NCI-H526 (cell line): ENCODE measurements at regions not wholly inside any gene's neighbourhood (a gene's known extent, or its start where the extent isn't known, plus 50 kb on each side); places are given as distances from the start of the nearest gene placed in this dataset.
"Not testable (repeated sequence)": the region's sequence is repeated elsewhere in the genome, so short reads cannot be mapped to it uniquely, and the experiment has no call there.

Source experiments
- DNase-seq, 2 experiments: peaks; one replicate each; lab custom pipeline; 2025; lab: John Stamatoyannopoulos, UW

DNA sequence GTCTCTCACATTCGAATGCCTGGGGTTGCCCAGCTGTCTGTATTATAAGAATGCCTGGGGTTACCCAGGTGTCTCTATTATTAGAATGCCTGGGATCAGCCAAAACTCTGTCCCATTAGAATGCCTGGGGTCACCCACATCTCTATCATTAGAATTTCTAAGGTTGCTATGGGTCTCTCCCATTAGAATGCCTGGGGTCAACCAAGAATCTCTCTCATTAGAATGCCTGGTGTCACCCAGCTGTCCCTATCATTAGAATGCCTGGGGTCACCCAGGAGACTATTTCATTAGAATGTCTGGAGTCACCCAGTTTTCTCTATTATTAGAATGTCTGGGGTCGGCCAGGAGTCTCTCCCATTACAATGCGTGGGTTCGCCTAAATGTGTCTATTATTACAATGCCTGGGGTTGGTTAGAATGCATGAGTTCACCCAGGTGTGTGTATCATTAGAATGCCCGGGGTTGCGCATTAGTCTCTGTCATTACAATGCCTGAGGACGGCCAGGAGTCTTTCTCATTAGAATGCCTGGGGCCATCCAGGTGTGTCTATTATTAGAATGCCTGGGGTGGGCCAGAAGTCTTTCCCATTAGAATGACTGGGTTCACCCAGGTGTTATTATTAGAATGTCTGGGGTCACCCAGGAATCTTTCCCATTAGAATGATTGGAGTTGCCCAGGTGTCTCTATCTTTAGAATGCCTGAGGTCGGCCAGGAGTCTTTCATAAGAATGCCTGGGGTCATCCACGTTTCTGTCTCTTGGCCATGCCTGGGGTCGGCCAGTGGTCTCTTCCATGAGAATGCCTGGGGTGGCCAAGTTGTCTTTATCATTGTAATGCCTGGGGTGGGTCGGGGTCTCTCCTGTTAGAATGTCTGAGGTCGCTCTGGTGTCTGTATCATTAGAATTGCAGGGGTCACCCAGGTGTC lies 59.6 kb downstream of the RNF187 start:
- no peak for DNase-seq

DNA sequence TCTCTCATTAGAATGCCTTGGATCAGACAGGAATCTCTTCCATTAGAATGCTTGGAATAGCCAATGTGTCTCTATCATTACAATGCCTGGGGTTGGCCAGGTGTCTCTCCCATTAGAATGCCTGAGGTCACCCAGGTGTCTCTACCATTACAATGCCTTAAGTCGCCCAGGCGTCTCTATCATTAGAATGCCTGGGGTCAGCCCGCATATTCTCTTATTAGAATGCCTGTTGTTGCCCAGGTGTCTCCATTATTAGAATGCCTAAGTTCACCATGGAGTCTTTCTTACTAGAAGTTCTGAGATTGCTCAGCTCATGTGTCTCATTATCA lies 60.2 kb downstream of the RNF187 start:
- DNase-seq: no peak

DNA sequence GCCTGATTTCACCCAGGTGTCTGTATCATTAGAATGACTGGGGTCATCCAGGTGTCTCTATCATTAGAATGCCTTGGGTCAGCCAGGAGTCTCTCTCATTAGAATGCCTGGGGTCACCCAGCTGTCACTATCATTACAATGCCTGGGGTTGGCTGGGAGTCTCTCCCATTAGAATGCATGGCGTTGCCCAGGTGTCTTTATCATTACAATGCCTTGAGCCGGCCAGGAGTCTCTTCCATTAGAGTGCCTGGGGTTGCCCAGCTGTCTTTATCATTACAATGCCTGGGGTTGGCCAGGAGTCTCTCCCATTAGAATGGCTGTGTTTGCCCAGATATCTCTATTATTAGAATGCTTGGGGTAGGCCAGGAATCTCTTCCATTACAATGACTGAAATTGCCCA lies 61.6 kb downstream of the RNF187 start:
- no peak for DNase-seq

DNA sequence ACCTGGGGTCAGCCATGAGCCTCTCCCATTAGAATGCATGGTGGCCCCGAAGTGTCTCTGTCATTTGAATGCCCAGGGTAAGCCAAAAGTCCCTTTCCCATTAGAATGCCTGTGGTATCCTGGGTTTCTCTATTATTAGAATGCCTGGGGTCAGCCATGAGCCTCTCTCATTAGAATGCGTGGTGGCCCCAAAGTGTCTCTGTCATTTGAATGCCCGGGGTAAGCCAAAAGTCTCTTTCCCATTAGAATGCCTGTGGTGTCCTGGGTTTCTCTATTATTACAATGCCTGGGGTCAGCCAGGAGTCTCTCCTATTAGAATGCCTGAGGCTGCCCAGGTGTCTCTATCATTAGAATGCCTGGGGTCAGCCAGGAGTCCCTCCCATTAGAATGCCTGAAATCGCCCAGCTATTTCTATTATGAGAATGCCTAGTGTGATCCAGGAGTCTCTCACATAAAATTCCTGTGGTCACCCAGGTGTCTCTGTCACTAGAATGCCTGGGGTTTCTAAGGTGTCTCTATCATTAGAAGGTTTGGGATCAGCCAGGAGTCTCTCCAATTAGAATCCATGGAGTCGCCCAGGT lies 65.5 kb downstream of the RNF187 start:
- no peak for DNase-seq

DNA sequence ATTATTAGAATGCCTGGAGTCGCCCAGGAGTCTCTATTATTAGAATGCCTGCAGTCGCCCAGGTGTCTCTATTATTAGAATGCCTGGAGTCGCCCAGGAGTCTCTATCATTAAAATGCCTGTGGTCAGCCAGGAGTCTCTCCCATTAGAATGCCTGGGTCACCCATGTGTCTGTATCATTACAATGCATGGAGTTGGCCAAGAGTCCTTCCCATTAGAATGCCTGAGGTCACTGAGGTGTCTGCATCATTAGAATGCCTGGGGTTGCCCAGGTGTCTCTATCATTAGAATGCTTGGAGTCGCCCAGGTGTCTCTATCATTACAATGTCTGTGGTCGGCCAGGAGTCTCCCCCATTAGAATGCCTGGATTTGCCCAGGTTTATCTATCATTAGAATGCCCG lies 66.9 kb downstream of the RNF187 start:
- DNase-seq: no peak

DNA sequence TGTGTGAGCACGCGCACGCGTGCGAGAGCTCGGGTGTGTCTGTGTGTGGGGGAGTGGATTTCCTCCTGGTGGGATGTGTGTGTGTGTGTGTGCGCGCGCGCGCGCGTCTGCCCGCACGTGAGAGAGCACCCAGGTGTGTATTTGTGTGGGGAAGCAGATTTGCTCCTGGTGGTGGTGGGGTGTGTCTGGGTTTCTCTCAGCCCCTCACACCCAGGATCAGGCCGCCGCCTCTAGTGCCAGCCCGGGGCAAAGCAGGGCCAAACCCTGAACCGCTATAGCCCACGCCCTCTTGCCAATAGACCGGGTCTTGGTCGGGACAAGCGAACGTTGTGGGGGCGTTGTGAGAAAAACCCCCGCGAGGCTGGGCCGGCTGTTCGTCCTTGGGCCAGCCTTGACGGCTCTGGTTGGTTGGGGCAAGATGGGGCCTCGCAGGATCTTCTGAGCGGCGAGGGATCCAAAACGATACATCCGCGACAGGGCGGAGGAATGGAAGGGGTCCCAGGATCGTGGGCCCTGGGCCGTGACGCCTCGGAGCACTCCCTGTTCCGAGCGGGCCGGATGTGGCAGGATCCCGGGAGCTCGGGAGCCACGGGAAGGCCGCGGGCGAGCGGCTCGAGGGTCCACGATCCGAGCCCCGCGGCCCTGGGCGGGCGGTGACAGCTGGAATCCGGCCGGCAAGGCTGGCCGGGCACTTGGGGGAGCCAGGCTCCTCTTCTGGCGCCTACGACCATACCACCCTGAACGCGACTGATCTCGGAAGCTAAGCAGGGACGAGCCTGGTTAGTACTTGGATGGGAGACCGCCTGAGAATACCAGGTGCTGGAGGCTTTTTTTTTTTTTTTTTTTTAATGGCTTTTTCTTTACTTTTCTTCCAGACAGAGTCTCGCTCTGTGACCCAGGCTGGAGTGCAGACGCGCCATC lies 68.2 kb downstream of the RNF187 start:
- DNase-seq: peak in 1 of 2 experiments; percentile 59

DNA sequence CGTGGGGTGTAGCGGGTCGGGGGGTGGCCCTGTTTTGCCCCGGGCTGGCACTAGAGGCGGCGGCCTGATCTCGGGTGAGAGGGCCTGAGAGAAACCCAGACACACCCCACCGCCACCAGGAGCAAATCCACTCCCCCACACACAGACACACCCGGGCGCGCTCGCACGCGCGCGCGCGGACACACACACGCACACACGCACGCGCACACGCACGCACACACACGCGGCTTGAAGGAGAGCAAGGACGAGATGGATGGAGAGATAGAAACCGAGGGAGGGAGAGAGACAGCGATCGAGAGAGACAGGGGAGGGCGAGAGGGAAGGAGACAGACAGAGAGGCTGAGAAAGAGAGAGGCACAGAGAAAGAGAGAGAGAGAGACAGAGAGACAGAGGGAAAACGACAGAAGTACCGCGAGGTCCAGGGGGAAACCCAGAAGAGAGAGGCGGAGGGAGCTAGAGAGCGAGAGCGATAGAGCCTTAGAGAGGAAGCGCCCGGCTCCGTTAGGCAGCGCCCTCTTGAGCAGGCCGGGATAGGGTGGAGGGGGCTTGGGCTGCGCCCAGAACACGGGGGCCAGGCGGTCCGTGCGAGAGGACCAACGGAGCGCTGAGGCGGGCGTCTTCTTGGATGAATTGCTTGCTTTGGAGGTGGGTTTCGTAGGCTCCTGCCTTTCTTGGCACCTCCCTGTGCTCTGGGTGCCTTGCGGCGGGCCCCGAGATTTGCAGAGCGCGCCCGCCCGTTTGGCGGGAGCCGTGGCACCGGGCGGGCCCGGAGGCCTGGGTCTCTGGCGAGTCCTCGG lies 69.7 kb downstream of the RNF187 start:
- not testable (repeated sequence) for DNase-seq
